Omental fat pad (tissue), 3 donors: ENCODE measurements at regions not wholly inside any gene's neighbourhood (a gene's known extent, or its start where the extent isn't known, plus 50 kb on each side); places are given as distances from the start of the nearest gene placed in this dataset.

Experiments used
- ATAC-seq: fragments of 150-250 bp; one replicate; pipeline ENCODE4 v1.9.1; 2016; ENCODE audit warnings: mild to moderate bottlenecking, moderate library complexity; ENCODE audit not compliant: low FRiP score
- DNase-seq: peaks from one replicate; pipeline ENCODE4 v3.0.0-alpha.2; 2019; ENCODE audit warnings: low spot score
- TF ChIP-seq, protein P1 (sequence below), 3 donors: fragments of 450-650 bp; IDR thresholded peaks; one replicate each; pipeline ENCODE4 v1.5.1; 2016 to 2017; ENCODE audit warnings: antibody characterized with exemption in 3 of 3, mild to moderate bottlenecking in 3 of 3, moderate library complexity in 2 of 3

DNA sequence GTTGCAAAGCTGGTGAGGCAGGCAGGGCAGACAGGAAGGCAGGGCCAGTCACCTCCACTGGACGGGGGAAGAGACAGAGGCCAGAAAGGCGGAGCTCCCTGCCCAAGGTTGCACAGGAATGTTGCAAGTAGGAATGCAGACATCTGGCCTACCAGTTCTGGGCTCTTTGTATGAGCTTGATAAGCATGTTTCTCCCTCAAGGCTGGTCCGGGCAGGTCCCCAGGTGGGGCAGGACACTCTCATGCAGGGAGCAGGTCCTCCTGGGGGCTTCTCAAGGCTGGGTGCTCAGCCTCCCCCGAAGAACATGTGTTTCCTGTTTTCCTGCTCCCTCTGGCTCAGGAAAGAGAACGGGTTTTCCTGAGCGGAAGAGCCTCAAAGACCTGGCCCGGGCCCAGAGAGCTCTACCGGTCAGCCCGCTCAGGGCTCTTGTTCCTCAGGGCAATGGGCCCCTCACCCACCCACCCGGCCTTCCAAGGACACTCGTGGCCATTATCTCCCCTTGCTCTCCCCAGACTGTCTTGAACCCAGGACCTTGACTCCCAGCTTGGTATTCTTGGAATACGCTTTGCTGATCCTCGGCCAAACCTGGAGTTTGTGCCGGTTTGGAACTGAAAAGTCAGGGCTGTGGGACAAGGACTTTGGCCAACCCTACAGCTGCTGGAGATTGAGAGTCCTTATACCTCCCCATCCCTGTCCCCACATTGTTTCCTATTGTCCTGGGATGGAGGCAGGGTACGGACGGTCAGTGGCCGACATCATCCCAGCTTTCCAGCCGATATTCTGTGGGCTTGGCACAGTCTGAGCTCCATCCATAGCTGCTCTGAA, 87.7 kb upstream of the HAAO start:
- ATAC-seq, result no peak
- DNase-seq, result peak; percentile 19
- TF ChIP-seq, protein P1, sequence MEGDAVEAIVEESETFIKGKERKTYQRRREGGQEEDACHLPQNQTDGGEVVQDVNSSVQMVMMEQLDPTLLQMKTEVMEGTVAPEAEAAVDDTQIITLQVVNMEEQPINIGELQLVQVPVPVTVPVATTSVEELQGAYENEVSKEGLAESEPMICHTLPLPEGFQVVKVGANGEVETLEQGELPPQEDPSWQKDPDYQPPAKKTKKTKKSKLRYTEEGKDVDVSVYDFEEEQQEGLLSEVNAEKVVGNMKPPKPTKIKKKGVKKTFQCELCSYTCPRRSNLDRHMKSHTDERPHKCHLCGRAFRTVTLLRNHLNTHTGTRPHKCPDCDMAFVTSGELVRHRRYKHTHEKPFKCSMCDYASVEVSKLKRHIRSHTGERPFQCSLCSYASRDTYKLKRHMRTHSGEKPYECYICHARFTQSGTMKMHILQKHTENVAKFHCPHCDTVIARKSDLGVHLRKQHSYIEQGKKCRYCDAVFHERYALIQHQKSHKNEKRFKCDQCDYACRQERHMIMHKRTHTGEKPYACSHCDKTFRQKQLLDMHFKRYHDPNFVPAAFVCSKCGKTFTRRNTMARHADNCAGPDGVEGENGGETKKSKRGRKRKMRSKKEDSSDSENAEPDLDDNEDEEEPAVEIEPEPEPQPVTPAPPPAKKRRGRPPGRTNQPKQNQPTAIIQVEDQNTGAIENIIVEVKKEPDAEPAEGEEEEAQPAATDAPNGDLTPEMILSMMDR (IDR thresholded peaks at IDR 0.05), result no peak

DNA sequence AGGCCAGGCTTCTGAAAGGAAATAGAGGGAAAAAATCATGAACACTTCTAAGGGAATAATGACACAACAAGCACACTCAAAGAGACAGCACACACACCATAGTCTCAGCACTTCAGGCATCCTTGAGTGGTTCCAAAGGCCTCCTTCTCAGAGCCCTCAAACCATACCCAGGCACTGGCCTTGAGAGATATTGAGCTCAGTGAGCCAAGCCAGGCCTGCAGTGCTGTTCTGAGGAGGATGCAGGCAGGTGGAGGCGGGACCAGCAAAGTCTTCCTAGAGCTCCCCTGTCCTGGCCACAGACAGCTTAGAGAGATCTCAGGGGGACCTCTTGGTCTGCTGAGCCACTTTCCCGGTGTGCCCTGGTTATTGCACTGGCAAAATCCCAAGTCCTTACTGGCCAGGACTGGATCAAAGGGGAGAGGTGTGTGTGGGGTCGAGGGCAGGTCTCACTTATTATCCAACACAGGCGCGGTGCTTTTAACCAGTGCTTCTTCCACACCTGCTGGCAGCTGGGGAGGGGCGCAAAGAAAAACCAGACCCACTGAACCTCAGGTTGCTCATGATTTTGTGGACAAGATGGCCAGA, 86.8 kb upstream of the HAAO start:
- TF ChIP-seq, protein P1 (IDR thresholded peaks at IDR 0.05), result no peak
- ATAC-seq (no peak), DNase-seq (peak; percentile 15)

DNA sequence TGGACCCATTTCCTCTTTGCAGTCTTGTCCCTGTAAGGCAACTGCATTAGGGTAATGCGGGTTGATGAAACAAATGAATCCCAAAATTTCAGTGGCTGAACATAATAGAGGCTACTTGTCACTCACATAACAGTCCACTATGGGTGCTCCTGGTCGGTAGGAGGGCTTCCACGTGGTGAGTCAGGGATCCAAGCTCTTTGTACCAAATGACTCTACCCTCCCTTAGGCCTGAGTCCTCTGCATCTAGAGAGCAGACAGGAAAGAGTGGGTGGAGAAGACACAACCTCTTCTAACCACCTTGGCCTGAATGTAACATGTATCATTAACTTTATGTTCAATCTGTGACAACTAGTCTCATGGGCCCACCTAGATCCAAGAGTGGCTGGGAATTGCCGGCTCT, 86.2 kb upstream of the HAAO start:
- TF ChIP-seq, protein P1 (IDR thresholded peaks at IDR 0.05), result no peak
- peak; percentile 13 for DNase-seq
- ATAC-seq, result no peak

DNA sequence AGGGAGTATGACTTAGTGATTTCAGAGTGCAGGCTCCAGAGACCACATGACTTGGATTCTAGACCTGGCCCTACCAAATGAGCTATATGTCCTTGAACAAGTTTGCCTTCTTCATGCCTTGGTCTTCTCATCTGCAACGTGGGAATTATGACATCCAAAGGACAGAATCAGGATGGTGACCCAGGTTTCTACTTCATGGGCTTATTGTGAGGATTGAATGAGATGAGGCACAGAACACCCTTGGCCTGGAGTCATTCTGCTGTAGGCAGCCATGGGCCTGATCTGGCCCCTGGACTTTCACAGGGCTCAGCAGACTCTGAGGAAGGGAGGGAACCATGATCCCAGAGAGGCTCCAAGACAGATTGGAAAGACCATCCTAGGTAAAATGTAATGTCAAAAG, 85.6 kb upstream of the HAAO start:
- ATAC-seq, result no peak
- TF ChIP-seq, protein P1 (IDR thresholded peaks at IDR 0.05), result no peak
- DNase-seq, result no peak

DNA sequence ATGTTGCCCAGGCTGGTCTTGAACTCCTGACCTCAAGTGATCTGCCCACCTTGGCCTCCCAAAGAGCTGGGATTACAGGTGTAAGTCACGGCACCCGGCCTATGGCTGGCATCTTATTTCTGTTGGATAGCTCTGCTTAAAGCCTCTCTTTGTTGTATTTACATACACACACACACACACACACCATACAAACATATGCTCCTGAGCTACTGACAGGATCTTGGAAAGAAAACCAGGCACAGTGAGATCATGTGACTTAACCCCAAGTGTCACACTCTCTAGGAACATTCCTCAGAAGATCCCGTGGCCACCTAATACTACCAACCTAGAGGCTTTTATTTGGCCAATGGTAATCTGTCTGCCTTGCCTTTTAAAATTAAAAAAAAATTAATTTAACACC, 85.1 kb upstream of the HAAO start:
- ATAC-seq, result no peak
- TF ChIP-seq, protein P1 (IDR thresholded peaks at IDR 0.05), result no peak
- DNase-seq, result no peak

DNA sequence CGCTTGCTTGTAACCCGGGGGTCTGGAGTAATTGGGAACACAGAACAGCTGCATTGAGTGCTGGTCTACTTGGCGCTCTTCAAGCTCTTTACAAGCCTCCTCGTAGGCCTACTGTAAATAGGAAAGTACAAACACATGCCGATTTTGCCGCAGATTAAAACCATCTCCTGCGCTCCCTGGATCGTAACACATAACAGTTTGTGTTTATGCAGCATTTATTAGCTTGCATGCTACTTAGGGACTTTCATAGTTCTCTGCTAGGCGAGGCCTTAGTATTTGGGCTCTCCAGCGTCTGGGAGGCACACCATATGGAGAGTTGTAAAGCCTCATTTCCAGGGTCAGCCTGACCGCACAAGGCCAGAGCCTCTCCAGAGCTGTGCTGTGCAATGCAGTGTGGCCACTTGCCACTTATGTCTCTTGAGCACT, 84.0 kb upstream of the HAAO start:
- DNase-seq (peak; percentile 13), ATAC-seq (no peak)
- TF ChIP-seq, protein P1 (IDR thresholded peaks at IDR 0.05), result no peak

DNA sequence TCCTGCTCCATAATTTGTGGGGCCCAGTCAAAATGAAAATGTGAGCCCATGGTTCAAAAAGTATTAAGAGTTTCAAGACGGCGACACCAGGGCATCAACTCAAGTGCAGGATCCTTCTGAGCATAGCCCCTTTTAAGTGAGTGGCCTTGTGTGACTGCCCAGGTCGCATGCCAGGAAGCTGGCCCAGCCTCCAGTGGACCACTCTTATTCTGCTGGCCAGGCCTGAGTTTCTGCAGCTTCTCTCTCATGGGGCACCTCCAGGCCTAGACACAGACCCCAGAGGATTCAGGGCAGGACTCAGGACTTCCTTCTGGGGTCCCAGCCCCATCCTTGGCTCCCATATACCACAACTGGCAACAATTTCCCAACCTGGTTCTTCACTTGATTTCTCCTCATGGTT, 83.5 kb upstream of the HAAO start:
- TF ChIP-seq, protein P1 (IDR thresholded peaks at IDR 0.05), result no peak
- DNase-seq (peak; percentile 17), ATAC-seq (no peak)
